Stimulated activated memory B cell treated with anti-CD40 and anti-IgM and Interleukin-4, amounts not matched to agents 10 μg/mL and 1 μg/mL and 100 μg/mL, for 72 hours (primary cell): ENCODE measurements at regions not wholly inside any gene's neighbourhood (a gene's known extent, or its start where the extent isn't known, plus 50 kb on each side); places are given as distances from the start of the nearest gene placed in this dataset.
A peak's percentile ranks its signal among the peaks of the same experiment; 100 is the strongest.

Source experiments
- ATAC-seq: fragments of 150-1000 bp; cut with Tn5 transposase; 2 replicates; pipeline ENCODE4 v1.10.0; 2021
- H3K27ac Mint-ChIP-seq: one replicate; pipeline ENCODE4 v1.8.0; 2022; ENCODE audit warnings: mild to moderate bottlenecking, mixed read lengths
- H3K27me3 Mint-ChIP-seq: one replicate; pipeline ENCODE4 v1.8.0; 2022; ENCODE audit warnings: mixed read lengths
- H3K36me3 Mint-ChIP-seq: one replicate; pipeline ENCODE4 v1.8.0; 2022; ENCODE audit warnings: mixed read lengths
- H3K4me1 Mint-ChIP-seq: one replicate; pipeline ENCODE4 v1.8.0; 2022; ENCODE audit warnings: mixed read lengths
- H3K4me3 Mint-ChIP-seq: one replicate; pipeline ENCODE4 v1.8.0; 2022; ENCODE audit warnings: mild to moderate bottlenecking, moderate library complexity, mixed read lengths
- H3K9me3 Mint-ChIP-seq: one replicate; pipeline ENCODE4 v1.8.0; 2022; ENCODE audit warnings: mixed read lengths

- no peaks in the 10 kb centered on the region for H3K36me3 Mint-ChIP-seq
- H3K27me3 Mint-ChIP-seq, result peaks cover 17% of the 10 kb centered on the region
- no peak for ATAC-seq
- H3K4me1 Mint-ChIP-seq, result no peaks in the 10 kb centered on the region
- no peak overlapping the region for H3K27ac Mint-ChIP-seq
- no peak overlapping the region for H3K4me3 Mint-ChIP-seq
- no peaks in the 10 kb centered on the region for H3K9me3 Mint-ChIP-seq
Observed at GRCh38 chr3:10575601-10576160, 70.3 kb upstream of the ATP2B2 start.

DNA sequence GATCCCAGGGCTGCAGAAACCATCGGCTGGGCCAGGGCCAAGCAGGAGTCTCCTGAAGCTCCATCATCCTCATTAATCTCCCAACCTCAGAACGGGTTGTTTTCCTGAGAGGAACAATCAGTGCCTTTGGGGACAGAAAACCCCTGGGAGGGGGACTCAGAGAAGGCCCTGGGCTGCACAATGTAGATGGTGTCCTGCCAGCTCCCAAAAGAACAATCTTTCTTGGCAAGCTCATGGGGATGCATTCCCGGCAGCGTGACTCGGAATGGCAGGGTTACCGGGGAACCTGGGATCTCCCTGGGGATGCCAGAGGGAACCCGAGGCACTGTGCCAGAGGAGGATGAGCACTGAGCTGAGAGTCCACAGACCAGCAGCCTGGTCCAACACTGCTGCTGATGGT lies 72.1 kb upstream of the ATP2B2 start:
- H3K27me3 Mint-ChIP-seq, result peaks cover 18% of the 10 kb centered on the region
- no peak overlapping the region for H3K27ac Mint-ChIP-seq
- ATAC-seq, result no peak
- H3K36me3 Mint-ChIP-seq, result no peaks in the 10 kb centered on the region
- H3K4me1 Mint-ChIP-seq, result no peaks in the 10 kb centered on the region
- H3K4me3 Mint-ChIP-seq, result no peak overlapping the region
- no peaks in the 10 kb centered on the region for H3K9me3 Mint-ChIP-seq

DNA sequence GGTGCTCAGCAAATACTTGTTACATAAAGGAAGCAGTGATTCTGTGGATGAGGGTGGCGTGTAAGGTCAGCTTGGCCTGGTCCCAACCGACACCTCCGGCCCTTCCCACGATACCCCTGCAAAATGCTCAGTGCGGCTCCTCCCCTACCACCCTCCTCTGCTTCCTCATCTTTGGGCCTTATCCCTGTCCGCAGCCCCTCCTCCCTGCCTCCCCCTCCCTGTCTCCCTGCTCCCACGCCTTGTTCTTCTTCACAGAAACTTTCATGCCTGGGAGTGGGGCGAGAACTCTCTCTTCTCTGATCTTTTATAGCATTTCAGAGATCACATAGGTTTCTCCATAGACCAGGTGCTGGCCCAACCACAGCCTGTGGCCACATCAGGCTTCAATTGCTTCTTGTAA lies 75.0 kb upstream of the ATP2B2 start:
- Mint-ChIP-seq H3K9me3 (no peaks in the 10 kb centered on the region), H3K4me3 (no peak overlapping the region)

DNA sequence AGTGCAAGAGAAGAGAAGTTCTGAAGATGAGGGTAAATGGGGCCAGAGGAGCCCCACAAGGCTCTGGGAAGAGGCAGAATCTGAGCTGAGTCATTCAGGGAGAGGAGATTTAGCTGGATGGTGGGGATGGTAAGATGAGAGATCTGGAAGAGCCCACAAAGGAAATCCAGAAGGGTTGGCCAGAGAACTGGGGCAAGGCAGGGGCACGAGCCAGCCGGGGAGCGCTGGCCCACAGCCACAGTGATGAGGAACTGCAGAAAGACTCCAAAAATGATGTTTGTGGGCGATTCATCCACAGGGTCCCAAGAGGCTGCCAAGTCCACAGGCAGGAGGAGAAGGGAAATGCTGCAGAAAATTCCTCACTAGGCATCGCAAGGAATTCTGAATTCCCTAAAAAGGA lies 75.9 kb upstream of the ATP2B2 start:
- Mint-ChIP-seq H3K27me3 (peaks cover 47% of the 10 kb centered on the region), H3K9me3 (no peaks in the 10 kb centered on the region), H3K36me3 (no peaks in the 10 kb centered on the region), H3K27ac (no peak overlapping the region), H3K4me3 (no peak overlapping the region), H3K4me1 (no peaks in the 10 kb centered on the region)
- no peak for ATAC-seq

More for the DNA sequence above, 75.0 kb upstream of the ATP2B2 start:
- Mint-ChIP-seq H3K4me1 (no peaks in the 10 kb centered on the region), H3K36me3 (no peaks in the 10 kb centered on the region), H3K27ac (no peak overlapping the region), H3K27me3 (peaks cover 40% of the 10 kb centered on the region)
- ATAC-seq, result no peak

GRCh38 chr3:10581716-10582115 lies 76.3 kb upstream of the ATP2B2 start:
- no peak overlapping the region for H3K4me3 Mint-ChIP-seq
- no peak for ATAC-seq
- no peaks in the 10 kb centered on the region for H3K9me3 Mint-ChIP-seq
- H3K36me3 Mint-ChIP-seq, result no peaks in the 10 kb centered on the region
- H3K27ac Mint-ChIP-seq, result no peak overlapping the region
- peaks cover 47% of the 10 kb centered on the region for H3K27me3 Mint-ChIP-seq
- H3K4me1 Mint-ChIP-seq, result no peaks in the 10 kb centered on the region

DNA sequence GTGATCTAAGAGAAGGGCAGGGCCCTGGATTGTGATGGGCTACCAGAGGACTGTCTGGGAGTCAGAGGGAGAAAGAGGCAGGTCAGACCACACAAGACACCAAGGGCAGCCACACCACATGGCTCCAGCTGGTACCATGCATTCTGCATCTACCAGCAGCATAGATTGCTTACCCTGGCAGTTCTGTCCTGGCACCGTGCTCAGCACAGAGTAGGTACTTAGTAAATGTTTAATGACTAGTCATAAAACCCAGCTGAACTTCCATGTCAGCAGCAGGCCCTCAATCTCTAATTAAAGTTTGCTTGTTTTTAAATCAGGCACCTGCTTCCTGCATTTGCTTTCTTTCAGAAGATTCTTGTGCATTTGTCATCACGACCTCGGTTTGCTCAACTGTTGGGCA lies 77.3 kb upstream of the ATP2B2 start:
- Mint-ChIP-seq H3K36me3 (no peaks in the 10 kb centered on the region), H3K27me3 (peaks cover 47% of the 10 kb centered on the region), H3K4me1 (no peaks in the 10 kb centered on the region), H3K27ac (no peak overlapping the region), H3K4me3 (no peak overlapping the region), H3K9me3 (no peaks in the 10 kb centered on the region)
- no peak for ATAC-seq

DNA sequence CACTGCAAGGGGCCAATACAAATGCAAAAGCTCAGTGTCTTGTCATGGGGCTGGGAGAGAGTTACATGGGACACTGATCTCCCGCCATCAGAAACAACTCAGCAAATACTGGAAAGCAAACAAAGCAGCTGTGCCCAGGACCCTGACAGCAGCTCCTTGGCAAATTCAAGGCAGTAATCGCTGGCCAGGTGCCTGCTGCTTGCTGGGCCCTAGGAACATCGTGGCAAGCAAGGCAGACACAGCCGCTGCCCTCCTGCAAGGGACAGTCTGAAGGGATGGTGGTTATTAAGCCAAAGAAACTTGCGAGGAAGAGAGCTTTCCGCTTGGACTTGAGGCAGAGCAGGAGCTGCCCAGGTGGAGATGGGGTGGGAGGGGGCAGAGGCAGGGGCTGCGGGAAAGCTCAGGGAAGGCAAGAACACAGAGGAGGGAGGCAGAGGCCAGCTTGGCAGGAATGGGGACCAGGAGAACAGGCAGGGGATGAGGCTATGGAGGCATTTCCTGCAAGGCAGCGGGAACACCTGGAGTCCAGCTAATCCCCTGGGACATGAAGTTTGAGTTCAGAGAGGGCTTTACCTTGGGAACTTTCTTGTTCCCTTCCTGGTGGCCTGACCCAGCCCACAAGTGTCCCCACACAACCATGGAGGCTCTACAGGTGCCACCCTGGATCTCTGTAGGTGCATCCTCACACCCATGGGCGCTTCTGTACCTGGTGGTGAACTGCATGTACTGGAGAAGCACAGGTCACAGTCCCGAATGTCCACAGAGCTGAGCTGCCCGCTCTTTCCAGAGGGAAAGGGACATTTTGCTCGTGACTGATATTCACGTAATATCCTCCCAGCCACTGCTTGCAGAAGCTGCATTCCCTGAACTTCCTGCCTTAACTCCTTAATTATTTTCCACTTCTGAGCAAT lies 78.7 kb upstream of the ATP2B2 start:
- Mint-ChIP-seq H3K9me3 (no peaks in the 10 kb centered on the region), H3K36me3 (no peaks in the 10 kb centered on the region), H3K4me3 (no peak overlapping the region), H3K27ac (no peak overlapping the region), H3K27me3 (peaks cover 47% of the 10 kb centered on the region), H3K4me1 (no peaks in the 10 kb centered on the region)
- no peak for ATAC-seq

DNA sequence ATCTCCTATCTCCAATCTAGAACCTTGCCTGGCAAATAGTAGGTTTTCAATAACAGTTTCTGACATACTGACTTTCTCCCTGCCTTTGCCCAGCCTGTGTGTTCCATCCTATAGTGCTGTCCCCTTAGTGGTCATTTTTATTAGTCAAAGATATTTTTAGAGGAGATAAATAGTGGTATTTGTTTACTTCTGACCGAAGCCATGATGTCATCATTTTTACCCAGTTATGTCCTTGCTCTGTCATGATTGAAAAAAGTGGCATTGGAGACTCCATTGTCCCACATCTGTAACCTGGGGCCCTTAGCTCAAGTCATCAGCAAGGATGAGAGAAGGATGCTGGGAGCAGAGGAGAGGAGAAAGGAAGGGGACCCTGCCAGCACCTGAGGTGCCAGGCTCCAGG lies 80.6 kb upstream of the ATP2B2 start:
- no peak for ATAC-seq
- Mint-ChIP-seq H3K9me3 (no peaks in the 10 kb centered on the region), H3K36me3 (no peaks in the 10 kb centered on the region), H3K27me3 (peaks cover 46% of the 10 kb centered on the region), H3K4me3 (no peak overlapping the region), H3K27ac (no peak overlapping the region), H3K4me1 (no peaks in the 10 kb centered on the region)

DNA sequence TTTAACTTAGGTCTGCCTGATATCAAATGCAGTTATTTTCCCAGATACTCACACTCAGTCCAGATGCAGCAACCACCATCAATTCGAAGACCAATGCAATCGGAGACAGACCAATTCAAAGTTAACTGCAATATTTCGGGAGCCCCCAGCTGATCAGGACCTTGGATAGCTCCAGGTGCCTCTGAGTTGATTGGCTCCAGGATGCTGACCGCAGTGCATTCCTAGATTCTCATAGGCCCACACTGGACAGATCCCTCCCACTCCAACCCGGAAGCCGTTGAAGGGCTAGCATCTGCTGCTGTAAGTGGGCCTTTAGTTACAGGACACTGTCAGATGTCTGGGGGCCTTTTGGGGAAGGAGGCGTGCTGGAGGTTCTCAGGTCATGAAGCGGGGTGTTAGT lies 89.5 kb upstream of the ATP2B2 start:
- peaks cover 57% of the 10 kb centered on the region for H3K27me3 Mint-ChIP-seq

GRCh38 chr3:10596746-10597448 lies 91.5 kb upstream of the ATP2B2 start:
- Mint-ChIP-seq H3K36me3 (no peaks in the 10 kb centered on the region), H3K4me1 (no peaks in the 10 kb centered on the region), H3K9me3 (no peaks in the 10 kb centered on the region), H3K27ac (no peak overlapping the region), H3K4me3 (no peak overlapping the region), H3K27me3 (peaks cover 47% of the 10 kb centered on the region)
- ATAC-seq, result no peak

More for the DNA sequence above, 89.5 kb upstream of the ATP2B2 start:
- Mint-ChIP-seq H3K36me3 (no peaks in the 10 kb centered on the region), H3K27ac (no peak overlapping the region), H3K9me3 (no peaks in the 10 kb centered on the region), H3K4me1 (no peaks in the 10 kb centered on the region), H3K4me3 (no peak overlapping the region)
- ATAC-seq, result peak; percentile 51

DNA sequence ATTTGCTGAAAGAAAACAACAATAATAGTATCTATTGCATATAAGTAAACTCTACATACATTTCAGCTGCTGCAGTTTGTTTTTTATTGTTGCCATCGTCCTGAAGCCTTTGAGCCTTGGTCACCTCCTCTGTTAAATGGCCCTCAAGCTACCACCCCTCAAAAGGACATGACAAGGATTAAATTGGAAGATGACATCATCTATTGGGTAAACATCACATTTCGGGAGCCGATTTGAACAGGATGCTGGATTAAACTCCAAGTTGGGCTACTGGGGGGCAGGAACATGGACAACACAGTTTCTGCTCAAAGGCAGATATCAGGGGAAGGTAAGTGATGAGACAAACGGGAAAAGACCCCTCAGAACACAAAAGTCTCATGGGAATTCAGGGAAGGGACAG lies 92.3 kb upstream of the ATP2B2 start:
- Mint-ChIP-seq H3K36me3 (no peaks in the 10 kb centered on the region), H3K4me1 (peaks cover 2% of the 10 kb centered on the region), H3K4me3 (no peak overlapping the region), H3K27ac (no peak overlapping the region), H3K9me3 (no peaks in the 10 kb centered on the region), H3K27me3 (peaks cover 43% of the 10 kb centered on the region)
- no peak for ATAC-seq

DNA sequence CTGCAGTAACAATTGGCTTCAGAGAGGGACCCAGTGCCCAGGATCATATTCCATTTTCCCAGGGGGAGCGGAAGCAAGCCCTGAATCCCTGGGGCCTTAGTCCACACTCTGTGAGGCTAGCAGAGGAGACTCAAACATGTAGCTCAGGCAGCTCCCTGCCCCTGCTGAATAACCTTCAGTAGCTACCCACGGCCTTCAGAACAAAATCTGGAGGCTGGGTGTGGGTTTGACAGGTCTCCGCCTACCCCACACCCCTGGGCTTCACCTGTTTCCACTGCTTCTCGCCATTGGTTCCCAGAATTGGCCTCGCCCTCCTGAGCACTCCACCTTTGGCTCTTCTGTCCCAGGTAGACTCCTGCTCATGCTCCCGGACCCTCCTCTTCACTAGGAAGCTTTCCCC lies 93.6 kb upstream of the ATP2B2 start:
- Mint-ChIP-seq H3K9me3 (no peaks in the 10 kb centered on the region), H3K4me1 (peaks cover 15% of the 10 kb centered on the region), H3K36me3 (no peaks in the 10 kb centered on the region), H3K4me3 (no peak overlapping the region), H3K27me3 (peaks cover 40% of the 10 kb centered on the region), H3K27ac (no peak overlapping the region)
- no peak for ATAC-seq

- Mint-ChIP-seq H3K4me1 (peaks cover 19% of the 10 kb centered on the region), H3K36me3 (no peaks in the 10 kb centered on the region), H3K27ac (no peak overlapping the region), H3K27me3 (peaks cover 40% of the 10 kb centered on the region), H3K9me3 (no peaks in the 10 kb centered on the region), H3K4me3 (no peak overlapping the region)
- ATAC-seq, result no peak
Observed at GRCh38 chr3:10599444-10599843, 94.1 kb upstream of the ATP2B2 start.

DNA sequence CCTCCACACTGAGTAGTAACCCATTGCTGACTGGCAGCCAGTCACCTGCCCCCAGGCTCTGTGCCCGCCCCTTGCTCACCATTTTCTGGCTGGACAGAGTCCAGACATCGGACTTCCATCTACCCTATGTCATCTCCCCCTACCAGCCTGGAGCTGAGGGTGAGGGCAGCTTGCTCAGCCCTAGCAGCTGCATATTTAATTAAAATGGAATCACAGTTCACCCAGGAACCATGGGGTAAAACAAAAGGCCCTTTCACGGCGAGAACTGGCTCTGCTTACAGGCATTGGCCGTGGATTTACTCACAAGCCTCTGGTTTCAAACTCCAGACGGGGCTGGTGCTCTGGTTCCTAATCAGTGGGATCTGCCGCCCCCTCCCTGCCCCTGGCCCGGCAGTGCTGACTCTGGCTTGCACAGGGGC lies 94.9 kb upstream of the ATP2B2 start:
- ATAC-seq, result no peak
- H3K36me3 Mint-ChIP-seq, result no peaks in the 10 kb centered on the region
- H3K9me3 Mint-ChIP-seq, result peaks cover 3% of the 10 kb centered on the region
- peaks cover 39% of the 10 kb centered on the region for H3K27me3 Mint-ChIP-seq
- peaks cover 21% of the 10 kb centered on the region for H3K4me1 Mint-ChIP-seq
- no peak overlapping the region for H3K27ac Mint-ChIP-seq
- no peak overlapping the region for H3K4me3 Mint-ChIP-seq

DNA sequence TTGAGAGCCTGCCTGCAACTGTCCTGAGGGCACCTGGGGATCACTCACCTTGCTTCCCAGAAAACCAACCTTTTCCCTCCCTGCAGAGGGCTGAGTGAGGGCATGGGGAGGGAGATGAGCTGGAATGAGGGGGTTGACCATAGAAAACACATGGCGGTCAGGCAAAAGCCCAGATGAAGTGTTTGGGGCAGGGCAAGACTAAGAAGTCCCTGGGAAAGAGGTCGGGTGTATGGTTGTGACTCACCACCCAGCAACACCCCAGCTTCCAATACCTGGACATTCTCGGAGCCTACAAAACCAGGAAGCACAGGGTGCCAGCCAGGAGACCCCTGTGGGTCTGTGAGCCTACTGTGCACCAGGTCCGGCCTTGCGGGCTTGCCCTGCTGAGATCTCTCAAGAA lies 95.3 kb upstream of the ATP2B2 start:
- H3K4me1 Mint-ChIP-seq, result peaks cover 21% of the 10 kb centered on the region
- H3K4me3 Mint-ChIP-seq, result no peak overlapping the region
- no peaks in the 10 kb centered on the region for H3K36me3 Mint-ChIP-seq
- H3K27me3 Mint-ChIP-seq, result peaks cover 35% of the 10 kb centered on the region
- H3K9me3 Mint-ChIP-seq, result peaks cover 3% of the 10 kb centered on the region
- ATAC-seq, result no peak
- no peak overlapping the region for H3K27ac Mint-ChIP-seq
